GM20000 (cell line): ENCODE measurements at regions not wholly inside any gene's neighbourhood (a gene's known extent, or its start where the extent isn't known, plus 50 kb on each side); places are given as distances from the start of the nearest gene placed in this dataset.

Source experiments
- DNase-seq: peaks from one replicate; pipeline ENCODE4 v3.0.0; 2012; ENCODE audit warnings: low spot score
- CTCF ChIP-seq: IDR thresholded peaks from 2 replicates; pipeline ENCODE4 v1.5.1; 2012; ENCODE audit warnings: mild to moderate bottlenecking, control low read depth; ENCODE audit errors: extremely low read depth, missing control alignments

- no peak for TF ChIP-seq CTCF
- no peak for DNase-seq
Observed at GRCh38 chr10:55867848-55868247, 493.2 kb downstream of the ZWINT start.

DNA sequence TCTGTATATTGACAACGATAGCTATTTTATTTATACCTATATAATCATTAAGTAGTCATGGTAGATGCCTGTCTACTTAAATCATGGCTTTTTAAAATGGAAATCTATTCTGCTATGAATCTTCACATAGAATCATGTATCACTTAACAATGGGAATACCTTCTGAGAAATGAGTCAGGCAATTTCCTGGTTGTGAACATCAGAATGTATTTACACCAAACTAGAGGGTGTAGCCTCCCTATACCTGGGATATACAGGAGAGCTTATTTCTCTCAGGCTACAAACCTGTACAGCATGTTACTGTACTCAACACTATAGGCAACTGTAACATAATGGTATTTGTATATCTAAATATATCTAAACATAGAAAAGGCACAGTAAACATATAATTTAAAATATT is 502.3 kb downstream of the ZWINT start:
- TF ChIP-seq CTCF, result no peak
- DNase-seq, result no peak

DNA sequence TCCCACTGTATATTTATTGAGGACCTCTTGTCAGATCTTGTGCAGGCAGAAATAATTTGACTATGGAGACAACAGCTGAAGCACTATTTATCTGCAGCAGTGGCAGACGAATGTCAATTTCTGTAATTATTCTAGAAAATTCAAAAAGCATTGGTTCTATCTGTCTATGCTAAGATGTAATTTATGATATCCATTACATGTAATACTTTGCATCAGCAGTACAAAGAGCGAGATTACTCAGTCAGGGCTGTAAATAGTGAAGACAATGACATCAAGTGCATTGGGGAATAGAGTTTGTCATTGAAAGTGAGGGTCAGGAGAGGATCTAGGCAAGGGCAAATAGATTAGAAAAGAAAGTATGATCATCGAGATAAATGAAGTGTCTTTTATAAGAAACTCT is 508.2 kb downstream of the ZWINT start:
- no peak for DNase-seq

DNA sequence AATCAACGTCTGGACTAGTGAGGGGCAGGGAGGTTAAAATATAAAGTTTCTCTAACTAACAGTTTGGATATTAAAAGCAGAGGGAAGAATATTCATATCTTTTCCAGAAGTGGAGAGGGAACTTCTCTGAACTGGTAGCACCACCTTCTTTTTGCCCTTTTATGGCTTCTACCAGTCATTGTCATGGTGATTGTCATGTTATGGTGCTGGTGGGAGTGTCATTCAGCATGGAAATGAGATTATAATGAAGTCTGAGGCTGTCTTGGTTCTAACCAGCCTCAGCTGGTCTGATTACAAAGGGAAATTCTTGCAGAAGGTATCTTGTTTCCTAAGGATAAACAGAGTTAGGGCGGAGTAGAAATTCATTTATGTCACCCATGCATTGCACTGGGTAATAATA is 523.8 kb downstream of the ZWINT start:
- DNase-seq, result no peak
- no peak for TF ChIP-seq CTCF

More for the DNA sequence above, 508.2 kb downstream of the ZWINT start:
- TF ChIP-seq CTCF, result no peak

DNA sequence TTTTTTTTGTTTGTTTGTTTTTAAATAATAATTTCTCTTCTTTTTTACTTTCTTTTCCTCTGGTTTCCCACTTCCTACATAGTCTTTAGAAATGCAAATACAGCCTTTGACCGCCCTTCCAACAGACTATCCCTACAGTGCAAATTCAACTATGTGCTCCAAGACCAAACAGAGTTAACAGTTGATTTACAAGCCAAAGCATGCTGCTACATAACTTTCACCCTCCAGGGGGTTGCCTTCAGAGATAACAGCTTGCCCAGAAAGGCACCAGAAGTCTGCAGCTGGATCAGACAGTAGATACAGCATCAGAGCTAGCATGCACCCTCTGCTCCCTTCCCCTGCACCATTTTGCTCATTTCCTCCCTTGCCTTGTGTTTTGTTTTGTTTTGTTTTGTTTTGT is 539.0 kb downstream of the ZWINT start:
- DNase-seq, result no peak

DNA sequence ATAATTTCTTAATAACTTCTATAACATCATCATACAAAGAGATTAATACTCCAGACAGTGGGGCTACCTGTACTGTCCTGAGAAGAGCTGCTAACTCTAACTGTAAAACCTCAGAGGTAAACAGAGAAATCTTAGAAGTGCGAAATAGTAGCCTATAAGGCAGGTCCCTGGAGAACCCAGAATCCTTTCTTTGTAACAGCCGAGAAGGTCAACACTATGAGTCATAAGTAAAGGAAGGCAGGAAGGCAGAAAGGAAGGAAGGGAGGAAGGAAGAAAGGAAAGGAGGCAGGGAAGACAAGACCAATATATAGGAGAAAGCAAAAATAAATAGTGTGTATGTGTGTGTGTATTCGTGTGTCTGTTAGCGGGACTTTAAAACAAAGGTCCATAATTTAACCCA is 540.6 kb downstream of the ZWINT start:
- no peak for TF ChIP-seq CTCF
- no peak for DNase-seq

More for the DNA sequence above, 539.0 kb downstream of the ZWINT start:
- TF ChIP-seq CTCF, result no peak

- no peak for TF ChIP-seq CTCF
- no peak for DNase-seq
Observed at GRCh38 chr10:55820071-55820470, 541.0 kb downstream of the ZWINT start.
